Hepatocyte (in vitro differentiated cells): ENCODE measurements at regions not wholly inside any gene's neighbourhood (a gene's known extent, or its start where the extent isn't known, plus 50 kb on each side); places are given as distances from the start of the nearest gene placed in this dataset.

ENCODE experiments used
- DNase-seq: peaks from one replicate; pipeline ENCODE4 v3.0.0-alpha.2; 2016; ENCODE audit warnings: low spot score
- H2AFZ ChIP-seq: fragments of 200-600 bp; sonication (generic); 2 replicates; pipeline ENCODE4 v1.6.0; 2016; ENCODE audit warnings: antibody characterized with exemption, mild to moderate bottlenecking
- H3K27ac ChIP-seq: fragments of 200-600 bp; sonication (generic); 2 replicates; pipeline ENCODE4 v1.5.1; 2016; ENCODE audit warnings: mild to moderate bottlenecking
- H3K27me3 ChIP-seq: fragments of 200-600 bp; sonication (generic); 2 replicates; pipeline ENCODE4 v1.6.1; 2016
- H3K36me3 ChIP-seq: fragments of 200-600 bp; sonication (generic); replicated peaks from 2 replicates; pipeline ENCODE4 v1.5.1; 2016; ENCODE audit warnings: low read depth; ENCODE audit not compliant: insufficient read depth
- H3K4me1 ChIP-seq: fragments of 200-600 bp; sonication (generic); 2 replicates; pipeline ENCODE4 v1.5.1; 2016; ENCODE audit warnings: mild to moderate bottlenecking, moderate library complexity; ENCODE audit not compliant: insufficient read depth
- H3K4me2 ChIP-seq: fragments of 200-600 bp; sonication (generic); 2 replicates; pipeline ENCODE4 v1.6.0; 2016
- H3K4me3 ChIP-seq: fragments of 200-600 bp; sonication (generic); 2 replicates; pipeline ENCODE4 v1.5.1; 2016; ENCODE audit warnings: mild to moderate bottlenecking
- H3K79me2 ChIP-seq: fragments of 200-600 bp; sonication (generic); 2 replicates; pipeline ENCODE4 v1.6.0; 2017; ENCODE audit warnings: mild to moderate bottlenecking
- H3K9me2 ChIP-seq: fragments of 200-600 bp; sonication (generic); replicated peaks from 2 replicates; pipeline ENCODE4 v1.6.0; 2017; ENCODE audit warnings: mild to moderate bottlenecking; ENCODE audit not compliant: insufficient read depth
- H3K9me3 ChIP-seq: fragments of 200-600 bp; sonication (generic); 2 replicates; pipeline ENCODE4 v1.5.1; 2016; ENCODE audit warnings: low read depth, mild to moderate bottlenecking
- H4K20me1 ChIP-seq: fragments of 200-600 bp; sonication (generic); 2 replicates; pipeline ENCODE4 v1.6.0; 2016; ENCODE audit warnings: mild to moderate bottlenecking; ENCODE audit not compliant: insufficient read depth, poor library complexity, severe bottlenecking
- EZH2 ChIP-seq: fragments of 200-600 bp; sonication (generic); IDR thresholded peaks from 2 replicates; pipeline ENCODE4 v1.6.1; 2016; ENCODE audit warnings: antibody characterized with exemption, mild to moderate bottlenecking, borderline replicate concordance
- EZH2phosphoT487 ChIP-seq: fragments of 200-600 bp; sonication (generic); IDR thresholded peaks from one replicate; pipeline ENCODE4 v1.6.1; 2018; ENCODE audit warnings: antibody characterized with exemption, mild to moderate bottlenecking, low read depth, moderate library complexity; ENCODE audit not compliant: unreplicated experiment, severe bottlenecking
- WGBS: methylation state at CpG from one replicate; pipeline ENCODE4 v1.1.6; 2016; ENCODE audit warnings: low lambda C conversion rate; ENCODE audit errors: missing lambda C conversion rate; 5-methylcytosine and 5-hydroxymethylcytosine counted together
- TF ChIP-seq, protein P1 (sequence below): fragments of 200-600 bp; sonication (generic); IDR thresholded peaks from 2 replicates; pipeline ENCODE4 v1.5.1; 2016; ENCODE audit warnings: antibody characterized with exemption, mild to moderate bottlenecking; ENCODE audit not compliant: poor library complexity

DNA sequence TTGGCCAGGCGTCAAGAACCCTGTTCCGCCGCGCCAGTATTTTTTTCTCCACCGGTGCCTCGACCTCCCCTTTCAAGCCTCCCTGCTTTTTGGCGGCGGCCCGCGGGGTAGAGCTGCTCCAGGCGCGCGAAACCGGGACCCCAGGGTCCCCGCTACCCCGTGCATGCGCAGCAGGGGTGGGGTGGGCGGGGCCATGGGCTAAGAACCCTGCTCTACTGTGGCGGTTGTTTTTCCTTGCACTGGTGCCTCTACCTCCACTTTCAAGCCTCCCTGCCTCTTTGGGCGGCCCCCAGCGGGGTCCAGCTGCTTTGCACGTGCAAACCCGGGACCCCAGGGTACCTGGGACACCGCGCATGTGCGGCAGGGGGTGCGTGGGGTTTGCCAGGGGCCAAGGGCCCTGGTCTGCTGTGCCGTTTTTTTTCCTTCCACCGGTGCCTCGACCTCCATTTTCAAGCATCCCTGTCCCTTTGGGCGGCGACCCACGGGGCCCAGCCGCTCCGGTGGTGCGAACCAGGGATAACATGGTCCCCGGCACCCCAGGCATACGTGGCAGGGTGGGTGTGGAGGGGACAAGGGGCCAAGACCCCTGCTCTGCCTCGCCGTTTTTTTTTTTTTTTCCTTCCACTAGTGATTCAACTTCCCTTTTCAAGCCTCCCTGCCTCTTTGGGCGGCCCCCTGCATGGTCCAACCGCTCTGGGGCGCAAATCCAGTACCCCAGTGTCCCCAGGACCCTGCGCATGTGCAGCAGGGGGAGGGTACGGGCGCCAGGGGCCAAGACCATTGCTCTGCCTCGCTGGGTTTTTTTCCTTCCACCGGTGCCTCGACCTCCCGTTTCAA is 326.8 kb downstream of the ALG10 start:
- Histone ChIP-seq H3K4me2 (no peak overlapping the region), H3K4me3 (no peak overlapping the region), H3K4me1 (no peaks in the 10 kb centered on the region), H3K27ac (no peak overlapping the region), H2AFZ (no peak overlapping the region), H4K20me1 (no peaks in the 10 kb centered on the region), H3K79me2 (no peaks in the 10 kb centered on the region), H3K9me3 (no peaks in the 10 kb centered on the region), H3K9me2 (no peaks in the 10 kb centered on the region), H3K36me3 (no peaks in the 10 kb centered on the region), H3K27me3 (no peaks in the 10 kb centered on the region)
- no peak for DNase-seq
- WGBS: 84% methylated on average over 26 of the region's 50 CpGs
- TF ChIP-seq EZH2 (no peak), EZH2phosphoT487 (no peak)
- TF ChIP-seq, protein P1, sequence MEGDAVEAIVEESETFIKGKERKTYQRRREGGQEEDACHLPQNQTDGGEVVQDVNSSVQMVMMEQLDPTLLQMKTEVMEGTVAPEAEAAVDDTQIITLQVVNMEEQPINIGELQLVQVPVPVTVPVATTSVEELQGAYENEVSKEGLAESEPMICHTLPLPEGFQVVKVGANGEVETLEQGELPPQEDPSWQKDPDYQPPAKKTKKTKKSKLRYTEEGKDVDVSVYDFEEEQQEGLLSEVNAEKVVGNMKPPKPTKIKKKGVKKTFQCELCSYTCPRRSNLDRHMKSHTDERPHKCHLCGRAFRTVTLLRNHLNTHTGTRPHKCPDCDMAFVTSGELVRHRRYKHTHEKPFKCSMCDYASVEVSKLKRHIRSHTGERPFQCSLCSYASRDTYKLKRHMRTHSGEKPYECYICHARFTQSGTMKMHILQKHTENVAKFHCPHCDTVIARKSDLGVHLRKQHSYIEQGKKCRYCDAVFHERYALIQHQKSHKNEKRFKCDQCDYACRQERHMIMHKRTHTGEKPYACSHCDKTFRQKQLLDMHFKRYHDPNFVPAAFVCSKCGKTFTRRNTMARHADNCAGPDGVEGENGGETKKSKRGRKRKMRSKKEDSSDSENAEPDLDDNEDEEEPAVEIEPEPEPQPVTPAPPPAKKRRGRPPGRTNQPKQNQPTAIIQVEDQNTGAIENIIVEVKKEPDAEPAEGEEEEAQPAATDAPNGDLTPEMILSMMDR: no peak

DNA sequence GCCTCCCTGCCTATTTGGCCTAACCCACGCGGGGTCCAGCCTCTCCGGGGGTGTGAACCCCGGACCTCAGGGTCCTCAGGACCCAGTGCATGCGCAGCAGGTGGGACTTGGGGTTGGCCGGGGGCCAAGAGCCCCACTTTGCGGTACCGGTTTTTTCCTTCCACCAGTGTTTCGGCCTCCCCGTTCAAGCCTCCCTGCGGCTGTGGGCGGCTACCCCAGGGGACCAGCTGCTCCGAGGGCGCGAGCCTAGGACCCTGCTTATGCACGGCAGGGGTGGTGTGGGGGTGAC is 327.3 kb downstream of the ALG10 start:
- TF ChIP-seq, protein P1: no peak
- TF ChIP-seq EZH2: no peak
- no peak for TF ChIP-seq EZH2phosphoT487
- H2AFZ ChIP-seq: no peak overlapping the region
- WGBS: 81% methylated on average over 15 of the region's 16 CpGs
- H3K4me2 ChIP-seq: no peak overlapping the region
- no peak overlapping the region for H3K4me3 ChIP-seq
- no peaks in the 10 kb centered on the region for H3K27me3 ChIP-seq
- H3K79me2 ChIP-seq: no peaks in the 10 kb centered on the region
- H4K20me1 ChIP-seq: no peaks in the 10 kb centered on the region
- no peak for DNase-seq
- H3K27ac ChIP-seq: no peak overlapping the region
- no peaks in the 10 kb centered on the region for H3K36me3 ChIP-seq
- H3K4me1 ChIP-seq: no peaks in the 10 kb centered on the region
- H3K9me3 ChIP-seq: no peaks in the 10 kb centered on the region
- no peaks in the 10 kb centered on the region for H3K9me2 ChIP-seq

DNA sequence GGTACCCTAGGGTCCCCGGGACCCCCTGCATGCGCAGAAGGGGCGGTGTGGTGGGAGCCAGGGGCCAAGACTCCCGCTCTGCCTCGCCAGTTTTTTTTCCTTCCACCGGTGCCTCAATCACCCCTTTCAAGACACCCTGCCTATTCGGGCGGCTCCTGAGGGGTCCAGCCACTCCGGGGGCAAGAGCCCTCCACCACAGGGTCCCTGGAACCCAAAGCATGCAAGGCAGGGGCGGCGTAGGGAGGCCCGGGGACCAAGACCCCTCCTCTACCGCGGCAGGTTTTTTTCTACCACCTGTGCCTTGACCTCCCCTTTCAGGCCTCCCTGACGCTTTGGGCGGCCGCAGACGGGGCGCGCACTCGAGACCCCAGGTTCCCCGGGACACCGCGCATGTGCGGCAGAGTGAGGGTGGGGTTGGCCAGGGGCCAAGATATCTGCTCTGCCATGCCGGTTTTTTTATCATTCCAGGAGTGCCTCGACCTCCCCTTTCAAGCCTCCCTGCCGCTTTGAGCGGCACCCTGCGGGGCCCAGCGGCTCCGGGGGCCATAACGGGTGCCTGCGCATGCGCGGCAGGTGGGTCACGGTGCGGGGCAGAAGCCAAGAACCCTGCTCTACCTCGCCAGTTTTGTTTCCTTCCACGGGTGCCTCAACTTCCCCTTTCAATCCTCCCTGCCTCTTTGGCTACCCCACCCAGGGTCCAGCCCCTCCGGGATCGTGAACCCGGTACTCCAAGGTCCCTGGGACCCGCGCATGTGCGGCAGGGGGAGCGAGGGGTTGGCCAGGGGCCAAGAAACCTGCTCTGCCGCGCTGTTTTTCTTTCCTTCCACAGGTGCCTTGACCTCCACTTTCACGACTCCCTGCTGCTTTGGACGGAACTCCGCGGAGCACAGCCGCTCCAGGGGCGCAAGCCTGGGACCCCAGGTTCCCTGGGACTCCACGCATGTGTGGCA is 328.1 kb downstream of the ALG10 start:
- no peaks in the 10 kb centered on the region for H3K27me3 ChIP-seq
- no peaks in the 10 kb centered on the region for H3K36me3 ChIP-seq
- H3K79me2 ChIP-seq: no peaks in the 10 kb centered on the region
- H4K20me1 ChIP-seq: no peaks in the 10 kb centered on the region
- no peaks in the 10 kb centered on the region for H3K4me1 ChIP-seq
- WGBS: 91% methylated on average over 56 of the region's 56 CpGs
- no peak overlapping the region for H3K4me2 ChIP-seq
- no peak for TF ChIP-seq EZH2phosphoT487
- no peak for TF ChIP-seq EZH2
- TF ChIP-seq, protein P1: no peak
- H3K27ac ChIP-seq: no peak overlapping the region
- DNase-seq: no peak
- no peak overlapping the region for H3K4me3 ChIP-seq
- no peaks in the 10 kb centered on the region for H3K9me3 ChIP-seq
- H2AFZ ChIP-seq: no peak overlapping the region
- H3K9me2 ChIP-seq: no peaks in the 10 kb centered on the region
